ENCODE measurements at regions not wholly inside any gene's neighbourhood (a gene's known extent, or its start where the extent isn't known, plus 50 kb on each side); places are given as distances from the start of the nearest gene placed in this dataset.

DNA sequence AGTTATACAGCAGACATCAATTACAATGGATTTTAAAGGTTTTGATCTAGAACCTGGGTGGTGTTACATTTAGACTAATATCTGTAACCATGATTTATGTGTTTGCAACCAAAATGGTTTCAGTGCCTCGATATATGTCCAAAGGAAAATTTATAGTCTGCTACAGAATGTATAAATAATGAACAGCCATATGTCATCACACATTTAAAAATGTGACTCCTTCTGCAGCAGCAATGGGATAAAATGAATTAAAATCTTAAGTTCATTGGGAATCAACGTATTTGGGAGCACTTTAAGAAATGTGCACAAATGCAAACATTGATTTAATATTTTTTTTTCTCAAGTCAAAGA is 610.2 kb downstream of the TMEM114 start:
- no peak for TF ChIP-seq POLR2A (IDR thresholded peaks at IDR 0.05)
- TF ChIP-seq, protein P1, sequence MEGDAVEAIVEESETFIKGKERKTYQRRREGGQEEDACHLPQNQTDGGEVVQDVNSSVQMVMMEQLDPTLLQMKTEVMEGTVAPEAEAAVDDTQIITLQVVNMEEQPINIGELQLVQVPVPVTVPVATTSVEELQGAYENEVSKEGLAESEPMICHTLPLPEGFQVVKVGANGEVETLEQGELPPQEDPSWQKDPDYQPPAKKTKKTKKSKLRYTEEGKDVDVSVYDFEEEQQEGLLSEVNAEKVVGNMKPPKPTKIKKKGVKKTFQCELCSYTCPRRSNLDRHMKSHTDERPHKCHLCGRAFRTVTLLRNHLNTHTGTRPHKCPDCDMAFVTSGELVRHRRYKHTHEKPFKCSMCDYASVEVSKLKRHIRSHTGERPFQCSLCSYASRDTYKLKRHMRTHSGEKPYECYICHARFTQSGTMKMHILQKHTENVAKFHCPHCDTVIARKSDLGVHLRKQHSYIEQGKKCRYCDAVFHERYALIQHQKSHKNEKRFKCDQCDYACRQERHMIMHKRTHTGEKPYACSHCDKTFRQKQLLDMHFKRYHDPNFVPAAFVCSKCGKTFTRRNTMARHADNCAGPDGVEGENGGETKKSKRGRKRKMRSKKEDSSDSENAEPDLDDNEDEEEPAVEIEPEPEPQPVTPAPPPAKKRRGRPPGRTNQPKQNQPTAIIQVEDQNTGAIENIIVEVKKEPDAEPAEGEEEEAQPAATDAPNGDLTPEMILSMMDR (IDR thresholded peaks at IDR 0.05): no peak
- H3K9me3 ChIP-seq: no peaks in the 10 kb centered on the region
- H3K27me3 ChIP-seq: no peaks in the 10 kb centered on the region
- no peak for ATAC-seq
- intact Hi-C loops (cut with DNase I): no loop called here
- DNase-seq: no peak
- H3K4me3 ChIP-seq: no peak overlapping the region
- H3K27ac ChIP-seq: no peak overlapping the region
- no peaks in the 10 kb centered on the region for H3K36me3 ChIP-seq
- WGBS, 4 donors: 55 to 81% (median 77%) methylated on average over 2 of the region's 2 CpGs
- no peaks in the 10 kb centered on the region for H3K4me1 ChIP-seq

- ATAC-seq (no peak), DNase-seq (no peak)
- no peaks in the 10 kb centered on the region for H3K9me3 ChIP-seq
- no peaks in the 10 kb centered on the region for H3K4me1 ChIP-seq
- no peak overlapping the region for H3K4me3 ChIP-seq
- no peaks in the 10 kb centered on the region for H3K36me3 ChIP-seq
- intact Hi-C loops (cut with DNase I): loop anchor here in 1 of 10 donors (10.0 kb wide), 1 partner anchor 205 kb away; no protein-coding TSS in a partner anchor
- WGBS, 4 donors: 74 to 81% (median 80%) methylated on average over 18 of the region's 18 CpGs
- no peaks in the 10 kb centered on the region for H3K27me3 ChIP-seq
- no peak overlapping the region for H3K27ac ChIP-seq
- TF ChIP-seq, protein P1 (IDR thresholded peaks at IDR 0.05): no peak
- TF ChIP-seq POLR2A (IDR thresholded peaks at IDR 0.05): no peak
Measured at GRCh38 chr16:7979448-7980132, 610.7 kb downstream of the TMEM114 start.

- intact Hi-C loops (cut with DNase I): loop anchor here in 1 of 10 donors (10.0 kb wide), 1 partner anchor 208 kb away; no protein-coding TSS in a partner anchor
- no peak overlapping the region for H3K27ac ChIP-seq
- ATAC-seq (no peak), DNase-seq (no peak)
- H3K4me1 ChIP-seq: no peaks in the 10 kb centered on the region
- H3K27me3 ChIP-seq: no peaks in the 10 kb centered on the region
- H3K9me3 ChIP-seq: no peaks in the 10 kb centered on the region
- TF ChIP-seq POLR2A (IDR thresholded peaks at IDR 0.05): no peak
- TF ChIP-seq, protein P1 (IDR thresholded peaks at IDR 0.05): no peak
- no peak overlapping the region for H3K4me3 ChIP-seq
- H3K36me3 ChIP-seq: no peaks in the 10 kb centered on the region
Measured at GRCh38 chr16:7976563-7976962, 613.7 kb downstream of the TMEM114 start.

GRCh38 chr16:7976125-7976524 is 614.2 kb downstream of the TMEM114 start:
- Histone ChIP-seq H3K27ac (no peak overlapping the region), H3K4me1 (no peaks in the 10 kb centered on the region), H3K36me3 (no peaks in the 10 kb centered on the region), H3K4me3 (no peak overlapping the region), H3K27me3 (no peaks in the 10 kb centered on the region), H3K9me3 (no peaks in the 10 kb centered on the region)
- ATAC-seq (no peak), DNase-seq (no peak)
- intact Hi-C loops (cut with DNase I): loop anchor here in 1 of 10 donors (10.0 kb wide), 1 partner anchor 209 kb away; no protein-coding TSS in a partner anchor
- WGBS, 4 donors: 84 to 88% (median 86%) methylated on average over 5 of the region's 5 CpGs
- TF ChIP-seq, protein P1 (IDR thresholded peaks at IDR 0.05): no peak
- no peak for TF ChIP-seq POLR2A (IDR thresholded peaks at IDR 0.05)
